ENCODE measurements at regions not wholly inside any gene's neighbourhood (a gene's known extent, or its start where the extent isn't known, plus 50 kb on each side); places are given as distances from the start of the nearest gene placed in this dataset.
A peak's percentile ranks its signal among the peaks of the same experiment; 100 is the strongest.
"Not testable (repeated sequence)": the region's sequence is repeated elsewhere in the genome, so short reads cannot be mapped to it uniquely, and the experiment has no call there.

GRCh38 chr6:14553515-14553914, 435.9 kb downstream of the CD83 start:
- FAIRE-seq (no peak), DNase-seq (ENCODE audit: low read depth) (no peak)
- H3K27me3 ChIP-seq (ENCODE audit: control insufficient read depth, insufficient read depth, low read length), result no peaks in the 10 kb centered on the region
- H3K36me3 ChIP-seq (ENCODE audit: control insufficient read depth, insufficient read depth, low read length), result no peaks in the 10 kb centered on the region
- no peak for TF ChIP-seq CTCF (IDR thresholded peaks at IDR 0.05; ENCODE audit: insufficient read depth, low read length, severe bottlenecking)
- H3K4me3 ChIP-seq (ENCODE audit: low read depth, low read length), result no peak overlapping the region

- Histone ChIP-seq H3K36me3 (ENCODE audit: control insufficient read depth, insufficient read depth, low read length) (no peaks in the 10 kb centered on the region), H3K27me3 (ENCODE audit: control insufficient read depth, insufficient read depth, low read length) (no peaks in the 10 kb centered on the region), H3K4me3 (ENCODE audit: low read depth, low read length) (no peak overlapping the region)
- DNase-seq (ENCODE audit: low read depth) (no peak), FAIRE-seq (no peak)
- no peak for TF ChIP-seq CTCF (IDR thresholded peaks at IDR 0.05; ENCODE audit: insufficient read depth, low read length, severe bottlenecking)
Observed at GRCh38 chr6:14555804-14556203, 438.2 kb downstream of the CD83 start.

GRCh38 chr6:14559746-14560536, 442.4 kb downstream of the CD83 start:
- no peak overlapping the region for H3K4me3 ChIP-seq (ENCODE audit: low read depth, low read length)
- no peaks in the 10 kb centered on the region for H3K27me3 ChIP-seq (ENCODE audit: control insufficient read depth, insufficient read depth, low read length)
- TF ChIP-seq CTCF (IDR thresholded peaks at IDR 0.05; ENCODE audit: insufficient read depth, low read length, severe bottlenecking), result no peak
- H3K36me3 ChIP-seq (ENCODE audit: control insufficient read depth, insufficient read depth, low read length), result no peaks in the 10 kb centered on the region
- peak; percentile 85 for DNase-seq (ENCODE audit: low read depth)
- no peak for FAIRE-seq

GRCh38 chr6:14561563-14561962, 444.0 kb downstream of the CD83 start:
- not testable (repeated sequence) for FAIRE-seq; H3K27me3 ChIP-seq (ENCODE audit: control insufficient read depth, insufficient read depth, low read length); H3K4me3 ChIP-seq (ENCODE audit: low read depth, low read length); H3K36me3 ChIP-seq (ENCODE audit: control insufficient read depth, insufficient read depth, low read length); DNase-seq (ENCODE audit: low read depth)

GRCh38 chr6:14567842-14568241, 450.3 kb downstream of the CD83 start:
- no peak for TF ChIP-seq CTCF (IDR thresholded peaks at IDR 0.05; ENCODE audit: insufficient read depth, low read length, severe bottlenecking)
- Histone ChIP-seq H3K27me3 (ENCODE audit: control insufficient read depth, insufficient read depth, low read length) (no peaks in the 10 kb centered on the region), H3K4me3 (ENCODE audit: low read depth, low read length) (no peak overlapping the region), H3K36me3 (ENCODE audit: control insufficient read depth, insufficient read depth, low read length) (no peaks in the 10 kb centered on the region)
- no peak for FAIRE-seq
- no peak for DNase-seq (ENCODE audit: low read depth)

GRCh38 chr6:14569394-14569793, 451.8 kb downstream of the CD83 start:
- FAIRE-seq (no peak), DNase-seq (ENCODE audit: low read depth) (no peak)
- no peak overlapping the region for H3K4me3 ChIP-seq (ENCODE audit: low read depth, low read length)
- no peaks in the 10 kb centered on the region for H3K27me3 ChIP-seq (ENCODE audit: control insufficient read depth, insufficient read depth, low read length)
- TF ChIP-seq CTCF (IDR thresholded peaks at IDR 0.05; ENCODE audit: insufficient read depth, low read length, severe bottlenecking), result no peak
- H3K36me3 ChIP-seq (ENCODE audit: control insufficient read depth, insufficient read depth, low read length), result no peaks in the 10 kb centered on the region

- H3K36me3 ChIP-seq (ENCODE audit: control insufficient read depth, insufficient read depth, low read length); H3K4me3 ChIP-seq (ENCODE audit: low read depth, low read length); DNase-seq (ENCODE audit: low read depth); H3K27me3 ChIP-seq (ENCODE audit: control insufficient read depth, insufficient read depth, low read length): not testable (repeated sequence)
- peak; percentile 91 for FAIRE-seq
Observed at GRCh38 chr6:14569874-14570273, 452.3 kb downstream of the CD83 start.
